Effector memory CD8-positive, alpha-beta T cell (primary cell): ENCODE measurements at regions not wholly inside any gene's neighbourhood (a gene's known extent, or its start where the extent isn't known, plus 50 kb on each side); places are given as distances from the start of the nearest gene placed in this dataset.

Source experiments
- ATAC-seq: fragments of 150-1000 bp; cut with Tn5 transposase; replicated peaks from 2 replicates; pipeline ENCODE4 v1.10.0; 2021; ENCODE audit warnings: mild to moderate bottlenecking, moderate library complexity
- DNase-seq, 3 experiments: peaks; one replicate each; pipeline ENCODE4 v3.0.0; 2021
- H3K27ac Mint-ChIP-seq, 2 donors: one replicate each; pipeline ENCODE4 v1.8.0; 2022; ENCODE audit warnings: mild to moderate bottlenecking in 2 of 2, mixed read lengths in 2 of 2, moderate library complexity in 2 of 2
- H3K27me3 Mint-ChIP-seq, 2 donors: one replicate each; pipeline ENCODE4 v1.8.0; 2022; ENCODE audit warnings: mixed read lengths in 2 of 2
- H3K36me3 Mint-ChIP-seq: one replicate; pipeline ENCODE4 v1.8.0; 2022; ENCODE audit warnings: mild to moderate bottlenecking, moderate library complexity, mixed read lengths; ENCODE audit not compliant: insufficient read depth
- H3K4me1 Mint-ChIP-seq, 2 donors: one replicate each; pipeline ENCODE4 v1.8.0; 2022; ENCODE audit warnings: low read depth in 2 of 2, mixed read lengths in 2 of 2
- H3K4me3 Mint-ChIP-seq, 2 donors: one replicate each; pipeline ENCODE4 v1.8.0; 2022; ENCODE audit warnings: mild to moderate bottlenecking in 2 of 2, mixed read lengths in 2 of 2, moderate library complexity in 2 of 2
- H3K9me3 Mint-ChIP-seq, 2 donors: one replicate each; pipeline ENCODE4 v1.8.0; 2022; ENCODE audit warnings: mixed read lengths in 2 of 2

- ATAC-seq (no peak), DNase-seq (no peak)
- H3K4me3 Mint-ChIP-seq = no peak overlapping the region
- H3K27me3 Mint-ChIP-seq = no peaks in the 10 kb centered on the region
- H3K27ac Mint-ChIP-seq = no peak overlapping the region
- H3K4me1 Mint-ChIP-seq = no peaks in the 10 kb centered on the region
- no peaks in the 10 kb centered on the region for H3K36me3 Mint-ChIP-seq
- no peaks in the 10 kb centered on the region for H3K9me3 Mint-ChIP-seq
Observed at GRCh38 chr5:115389034-115389798, 92.8 kb upstream of the CCDC112 start.

DNA sequence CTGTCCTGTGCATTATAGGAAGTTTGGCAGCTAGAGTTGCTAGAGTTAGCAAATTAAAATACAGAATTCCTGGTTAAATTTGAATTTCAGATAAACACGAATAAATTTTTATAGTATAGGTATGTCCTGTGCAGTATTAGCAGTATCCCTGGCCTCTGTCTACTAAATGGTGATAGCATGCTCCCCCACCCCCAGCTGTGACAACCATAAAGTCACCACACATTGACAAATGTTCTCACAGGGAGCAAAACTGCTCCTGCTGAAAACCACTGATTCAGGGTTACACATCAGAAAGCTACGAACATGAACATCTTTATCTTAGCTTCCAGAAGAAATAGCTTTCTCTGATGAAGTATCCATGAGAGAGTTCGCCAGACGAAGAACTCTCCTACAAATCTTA lies 91.8 kb upstream of the CCDC112 start:
- H3K27ac Mint-ChIP-seq = no peak overlapping the region
- DNase-seq = no peak
- H3K36me3 Mint-ChIP-seq = no peaks in the 10 kb centered on the region
- ATAC-seq = no peak
- H3K9me3 Mint-ChIP-seq = no peaks in the 10 kb centered on the region
- H3K4me1 Mint-ChIP-seq = no peaks in the 10 kb centered on the region
- H3K27me3 Mint-ChIP-seq = no peaks in the 10 kb centered on the region
- no peak overlapping the region for H3K4me3 Mint-ChIP-seq

DNA sequence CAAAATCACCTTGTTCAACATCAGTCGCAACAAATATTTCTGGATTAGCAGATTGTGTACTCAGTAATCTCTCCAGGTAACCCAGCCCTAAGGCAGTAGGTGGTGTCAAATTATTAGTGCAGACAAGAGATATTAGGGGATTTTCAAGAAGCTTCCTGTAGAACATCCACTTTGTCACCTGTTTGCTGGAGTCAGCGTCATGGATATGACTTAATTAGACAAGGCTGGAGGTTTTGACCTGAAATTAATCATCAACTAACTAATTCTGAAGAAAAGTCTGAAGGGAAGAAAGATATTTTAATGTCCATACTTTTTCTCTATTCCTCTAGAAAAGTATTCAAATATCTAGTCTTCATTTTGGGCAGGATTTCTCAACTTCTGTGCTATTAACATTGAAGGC lies 91.4 kb upstream of the CCDC112 start:
- no peaks in the 10 kb centered on the region for H3K4me1 Mint-ChIP-seq
- no peak overlapping the region for H3K4me3 Mint-ChIP-seq
- H3K36me3 Mint-ChIP-seq = no peaks in the 10 kb centered on the region
- no peaks in the 10 kb centered on the region for H3K9me3 Mint-ChIP-seq
- no peak overlapping the region for H3K27ac Mint-ChIP-seq
- no peaks in the 10 kb centered on the region for H3K27me3 Mint-ChIP-seq
- ATAC-seq (no peak), DNase-seq (no peak)

DNA sequence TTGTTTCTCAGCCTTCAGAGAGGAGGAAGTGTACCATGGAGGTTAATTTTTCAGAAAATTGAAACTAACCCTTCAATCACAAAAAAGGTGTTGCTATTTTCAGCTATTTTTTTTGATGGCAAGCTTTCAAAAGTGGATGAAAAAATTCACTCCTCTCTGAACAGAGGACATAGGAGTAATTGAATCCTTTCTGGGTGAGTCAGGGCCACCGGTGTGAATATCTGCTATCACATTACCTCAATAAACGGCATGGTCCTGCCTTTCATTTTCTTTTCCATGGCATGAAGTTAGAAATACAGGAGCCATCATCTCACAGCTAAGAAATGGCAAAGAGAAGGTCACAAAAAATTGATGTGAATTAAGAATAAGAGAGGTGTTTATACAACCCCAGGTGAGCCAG lies 90.2 kb upstream of the CCDC112 start:
- DNase-seq = no peak
- no peak for ATAC-seq
- no peak overlapping the region for H3K27ac Mint-ChIP-seq
- no peak overlapping the region for H3K4me3 Mint-ChIP-seq
- H3K9me3 Mint-ChIP-seq = no peaks in the 10 kb centered on the region
- no peaks in the 10 kb centered on the region for H3K27me3 Mint-ChIP-seq
- no peaks in the 10 kb centered on the region for H3K36me3 Mint-ChIP-seq
- H3K4me1 Mint-ChIP-seq = no peaks in the 10 kb centered on the region

DNA sequence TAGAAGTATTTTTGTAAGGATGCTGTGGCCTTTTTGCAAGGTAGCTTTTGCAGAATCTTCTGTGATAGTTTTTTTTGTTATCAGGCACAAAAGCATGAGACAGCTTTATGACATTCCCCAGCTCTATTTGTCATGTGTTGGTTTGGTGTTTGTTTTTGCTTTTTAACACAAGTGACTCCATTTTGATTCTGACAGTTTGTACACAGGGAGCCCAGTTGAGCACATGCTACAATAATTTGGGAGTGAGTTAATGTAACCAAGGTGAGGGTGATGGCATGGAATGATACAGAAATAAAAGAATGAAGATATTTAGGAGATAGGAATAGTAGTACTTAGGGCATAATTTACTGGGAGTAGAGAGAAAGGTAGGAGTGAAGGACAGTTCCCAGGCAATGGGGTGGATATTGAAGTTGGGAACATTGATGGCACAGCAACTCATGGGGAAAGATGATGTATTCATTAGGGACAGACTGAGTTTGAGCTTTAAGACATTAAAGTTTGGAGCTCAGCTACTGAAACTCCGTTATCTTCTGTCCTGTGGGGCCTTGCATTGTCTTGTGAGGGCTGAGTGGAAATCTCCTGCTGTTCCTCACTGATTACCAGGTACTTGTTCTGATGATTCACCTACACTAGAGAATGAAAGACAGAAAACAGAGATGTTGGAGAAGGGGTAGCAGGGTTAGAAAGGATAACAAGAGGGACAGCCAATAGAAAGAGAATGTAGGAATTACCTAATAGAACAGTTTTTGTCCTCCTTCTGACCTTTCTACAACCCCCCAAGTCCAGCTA lies 88.3 kb upstream of the CCDC112 start:
- no peaks in the 10 kb centered on the region for H3K9me3 Mint-ChIP-seq
- no peak overlapping the region for H3K4me3 Mint-ChIP-seq
- H3K36me3 Mint-ChIP-seq = no peaks in the 10 kb centered on the region
- no peak overlapping the region for H3K27ac Mint-ChIP-seq
- DNase-seq (no peak), ATAC-seq (no peak)
- no peaks in the 10 kb centered on the region for H3K4me1 Mint-ChIP-seq
- no peaks in the 10 kb centered on the region for H3K27me3 Mint-ChIP-seq

- Mint-ChIP-seq H3K4me1 (peaks cover 0 to 1% of the 10 kb centered on the region in 2 donors), H3K36me3 (no peaks in the 10 kb centered on the region), H3K4me3 (no peak overlapping the region), H3K27ac (no peak overlapping the region), H3K9me3 (no peaks in the 10 kb centered on the region), H3K27me3 (no peaks in the 10 kb centered on the region)
- no peak for DNase-seq
- ATAC-seq = no peak
Observed at GRCh38 chr5:115382989-115383388, 86.5 kb upstream of the CCDC112 start.

GRCh38 chr5:115381911-115382662 lies 85.6 kb upstream of the CCDC112 start:
- no peak for ATAC-seq
- no peaks in the 10 kb centered on the region for H3K27me3 Mint-ChIP-seq
- no peak for DNase-seq
- H3K27ac Mint-ChIP-seq = no peak overlapping the region
- H3K4me3 Mint-ChIP-seq = no peak overlapping the region
- no peaks in the 10 kb centered on the region for H3K36me3 Mint-ChIP-seq
- H3K9me3 Mint-ChIP-seq = no peaks in the 10 kb centered on the region
- H3K4me1 Mint-ChIP-seq = peaks cover 0 to 4% of the 10 kb centered on the region in 2 donors

- DNase-seq (no peak), ATAC-seq (peak; percentile 44)
- Mint-ChIP-seq H3K4me1 (peaks cover 0 to 4% of the 10 kb centered on the region in 2 donors), H3K36me3 (no peaks in the 10 kb centered on the region), H3K27me3 (no peaks in the 10 kb centered on the region), H3K27ac (no peak overlapping the region), H3K9me3 (no peaks in the 10 kb centered on the region), H3K4me3 (no peak overlapping the region)
Observed at GRCh38 chr5:115379622-115380344, 83.3 kb upstream of the CCDC112 start.

GRCh38 chr5:115378754-115379153 lies 82.3 kb upstream of the CCDC112 start:
- no peak for DNase-seq
- no peak overlapping the region for H3K4me3 Mint-ChIP-seq
- no peaks in the 10 kb centered on the region for H3K9me3 Mint-ChIP-seq
- H3K27ac Mint-ChIP-seq = no peak overlapping the region
- no peak for ATAC-seq
- peaks cover 0 to 4% of the 10 kb centered on the region in 2 donors for H3K4me1 Mint-ChIP-seq
- H3K27me3 Mint-ChIP-seq = no peaks in the 10 kb centered on the region
- no peaks in the 10 kb centered on the region for H3K36me3 Mint-ChIP-seq

GRCh38 chr5:115377468-115378217 lies 81.2 kb upstream of the CCDC112 start:
- Mint-ChIP-seq H3K27me3 (no peaks in the 10 kb centered on the region), H3K27ac (peak overlapping the region in 1 of 2 donors; percentile 45), H3K4me3 (no peak overlapping the region), H3K36me3 (no peaks in the 10 kb centered on the region), H3K4me1 (peaks cover 0 to 4% of the 10 kb centered on the region in 2 donors), H3K9me3 (no peaks in the 10 kb centered on the region)
- peak; percentile 32 for ATAC-seq
- no peak for DNase-seq

DNA sequence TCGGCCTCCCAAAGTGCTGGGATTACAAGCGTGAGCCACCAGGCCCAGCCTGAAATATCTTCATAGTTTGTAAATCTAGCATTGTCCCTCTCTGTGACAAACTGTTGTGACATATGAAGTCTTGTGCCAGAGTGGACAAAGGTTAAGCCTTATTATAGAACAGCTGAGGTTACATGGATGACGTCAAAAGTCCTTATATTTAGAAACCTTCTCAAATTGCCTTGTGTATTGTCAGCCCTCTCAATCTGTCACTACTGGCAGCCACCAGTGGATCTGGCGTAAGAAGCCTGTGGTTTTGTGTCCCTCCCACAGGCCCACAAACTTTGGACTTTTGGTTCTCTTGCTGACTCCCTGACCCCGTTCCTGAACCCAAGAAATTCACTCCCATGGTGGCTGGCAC lies 79.4 kb upstream of the CCDC112 start:
- ATAC-seq = no peak
- no peak overlapping the region for H3K27ac Mint-ChIP-seq

GRCh38 chr5:115374057-115374775 lies 77.8 kb upstream of the CCDC112 start:
- Mint-ChIP-seq H3K4me3 (no peak overlapping the region), H3K9me3 (no peaks in the 10 kb centered on the region), H3K27me3 (no peaks in the 10 kb centered on the region), H3K27ac (peak overlapping the region in 1 of 2 donors; percentile 56), H3K4me1 (peaks cover 0 to 4% of the 10 kb centered on the region in 2 donors), H3K36me3 (no peaks in the 10 kb centered on the region)
- ATAC-seq (no peak), DNase-seq (no peak)

More for the DNA sequence above, 79.4 kb upstream of the CCDC112 start:
- H3K36me3 Mint-ChIP-seq = no peaks in the 10 kb centered on the region
- H3K4me3 Mint-ChIP-seq = no peak overlapping the region
- no peaks in the 10 kb centered on the region for H3K27me3 Mint-ChIP-seq
- peaks cover 0 to 4% of the 10 kb centered on the region in 2 donors for H3K4me1 Mint-ChIP-seq
- H3K9me3 Mint-ChIP-seq = no peaks in the 10 kb centered on the region
- DNase-seq = no peak
